Cardiac fibroblast (primary cell): ENCODE measurements at regions not wholly inside any gene's neighbourhood (a gene's known extent, or its start where the extent isn't known, plus 50 kb on each side); places are given as distances from the start of the nearest gene placed in this dataset.

Experiments
- DNase-seq, 2 donors: peaks; one replicate each; pipeline versions ENCODE4 v3.0.0 to v3.0.0-alpha.2; 2010; ENCODE audit warnings: low read depth in 2 of 2
- H3K4me3 ChIP-seq, 2 donors: replicated peaks in 1 of 2; 1 replicate in 1 of 2; 2 replicates in 1 of 2; pipeline ENCODE4 v1.5.1; 2011; ENCODE audit warnings: low read depth in 2 of 2, low read length in 2 of 2, mild to moderate bottlenecking in 2 of 2, moderate library complexity in 1 of 2
- CTCF ChIP-seq: IDR thresholded peaks from one replicate; pipeline ENCODE4 v1.5.1; 2011; ENCODE audit warnings: low read depth, mild to moderate bottlenecking, low read length, inconsistent platforms

DNA sequence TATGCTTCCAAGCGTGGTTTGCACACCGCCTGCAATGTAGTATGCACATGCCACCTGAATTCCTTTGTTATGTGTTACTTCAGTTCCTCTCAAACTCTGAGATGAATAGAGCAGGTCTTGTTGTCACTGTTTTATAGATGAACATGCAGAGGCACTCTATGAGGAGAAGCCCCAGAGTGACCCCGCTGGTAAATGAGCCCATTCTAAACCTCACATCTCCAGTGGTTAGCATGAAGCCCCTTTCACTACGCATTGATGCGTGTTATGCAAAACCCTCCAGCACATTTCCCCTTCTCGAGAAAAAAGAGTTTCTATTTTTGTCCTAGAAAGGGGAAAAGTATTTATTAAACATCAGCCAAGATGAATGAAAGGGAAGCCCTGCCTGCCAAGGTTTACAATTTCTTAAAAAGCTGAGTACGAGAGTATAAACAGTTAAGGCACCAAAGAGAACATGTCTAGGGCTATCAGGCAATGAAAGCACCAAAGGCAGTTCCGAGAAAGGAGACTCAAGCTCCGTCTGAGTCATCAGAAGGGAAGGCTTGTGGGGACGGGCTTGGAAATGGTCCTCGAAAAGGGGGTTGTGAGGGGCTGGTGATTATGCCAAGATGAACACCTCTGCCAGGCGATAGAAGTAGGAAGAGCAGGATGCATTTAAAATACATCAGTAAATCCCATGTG, 58.7 kb upstream of the PFKP start:
- TF ChIP-seq CTCF: no peak
- no peak overlapping the region for H3K4me3 ChIP-seq
- DNase-seq: no peak

DNA sequence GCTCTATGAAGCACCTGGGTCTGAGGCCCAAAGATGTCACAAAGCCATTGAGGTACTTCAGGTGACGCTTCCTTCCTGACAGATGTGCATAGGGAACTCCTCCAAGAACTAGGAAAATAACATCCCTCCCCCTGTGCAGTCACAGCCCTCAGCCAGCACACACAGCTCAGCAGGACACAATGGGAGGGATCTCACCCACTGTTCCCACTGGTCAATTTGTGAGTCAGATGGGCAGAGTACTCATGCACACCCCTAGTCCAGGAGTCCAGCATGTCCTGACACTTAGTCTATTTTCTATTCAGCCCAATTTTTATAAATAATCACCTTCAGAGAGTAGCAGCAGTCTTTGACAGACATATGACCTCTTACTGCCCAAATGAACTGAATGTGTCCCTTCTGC, 60.7 kb upstream of the PFKP start:
- H3K4me3 ChIP-seq: no peak overlapping the region
- TF ChIP-seq CTCF: no peak
- DNase-seq: no peak

GRCh38 chr10:3006093-3006492, 61.3 kb upstream of the PFKP start:
- no peak for DNase-seq
- no peak overlapping the region for H3K4me3 ChIP-seq
- TF ChIP-seq CTCF: no peak

DNA sequence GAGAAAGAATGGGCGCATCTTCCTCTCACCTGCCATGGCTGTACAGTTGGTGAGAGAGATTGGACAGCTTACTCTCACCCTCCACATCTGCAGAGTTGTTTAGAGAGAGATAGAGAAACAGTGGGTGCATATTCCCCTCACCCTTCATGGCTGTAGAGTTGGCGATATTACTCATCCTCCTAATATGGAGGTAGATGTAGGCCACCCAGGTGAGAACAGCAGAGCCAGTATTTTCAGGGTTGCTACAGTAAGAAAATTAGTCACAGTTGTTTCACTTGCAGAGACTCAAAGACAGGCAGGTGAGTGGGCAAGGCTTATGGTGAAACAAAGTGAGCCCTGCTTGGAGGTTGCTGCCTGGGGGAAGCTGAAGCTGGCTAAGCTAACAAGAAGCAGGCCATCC, 65.0 kb upstream of the PFKP start:
- no peak for DNase-seq
- no peak overlapping the region for H3K4me3 ChIP-seq
- TF ChIP-seq CTCF: no peak

DNA sequence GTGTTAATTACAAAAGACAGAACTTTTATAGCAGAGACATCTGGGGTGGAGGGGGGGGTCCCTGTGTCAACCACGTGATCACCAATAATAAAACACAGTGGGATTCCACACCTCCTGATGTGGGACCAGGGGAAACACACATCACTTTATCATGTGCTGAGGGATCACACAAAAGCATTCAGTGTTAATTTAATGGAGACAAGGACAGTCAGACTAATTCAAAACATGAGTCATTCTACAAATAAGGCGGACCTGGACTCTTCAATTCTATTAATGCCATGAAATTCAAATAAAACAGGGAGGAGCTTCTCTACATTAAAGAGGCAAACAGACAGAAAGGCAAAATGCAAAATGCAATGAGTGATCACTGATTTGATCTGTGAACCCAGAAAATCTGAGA, 67.3 kb upstream of the PFKP start:
- H3K4me3 ChIP-seq: no peak overlapping the region
- TF ChIP-seq CTCF: no peak
- no peak for DNase-seq

DNA sequence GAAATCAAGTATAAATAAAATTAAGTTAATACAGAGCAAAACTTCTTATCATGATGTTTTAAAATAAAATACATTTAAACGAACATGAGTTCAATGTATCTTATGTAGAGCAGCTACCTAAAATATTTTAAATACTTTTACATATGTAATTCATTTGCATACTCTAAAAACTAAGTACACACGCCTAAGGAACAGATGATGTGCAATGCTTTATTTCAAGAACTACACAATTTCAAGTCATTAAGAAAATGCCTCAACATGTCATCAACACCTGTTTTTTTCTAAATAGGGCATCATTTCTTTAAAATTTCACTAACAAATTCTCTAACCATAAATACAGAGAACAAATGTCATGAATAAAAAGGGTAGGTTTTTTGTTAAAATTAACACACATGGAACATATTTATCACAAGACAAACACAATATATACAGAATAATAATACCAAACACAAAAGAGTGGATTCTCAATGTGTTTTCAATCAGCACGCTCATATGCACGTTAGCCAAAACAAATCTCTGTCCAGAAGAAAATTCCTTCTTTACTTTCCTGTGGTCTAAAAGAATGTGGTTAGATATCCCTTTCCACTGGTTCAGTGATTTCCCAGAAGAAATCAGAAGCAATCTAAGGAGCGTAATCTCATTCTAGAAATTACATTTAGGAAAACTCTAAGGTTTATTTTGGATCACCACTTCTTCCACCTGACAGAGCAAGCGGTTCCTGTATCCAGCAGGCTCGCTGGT, 73.0 kb upstream of the PFKP start:
- TF ChIP-seq CTCF: no peak
- no peak for DNase-seq
- H3K4me3 ChIP-seq: no peak overlapping the region
